Body of pancreas (tissue), 4 donors: ENCODE measurements at regions not wholly inside any gene's neighbourhood (a gene's known extent, or its start where the extent isn't known, plus 50 kb on each side); places are given as distances from the start of the nearest gene placed in this dataset.

ENCODE experiments used
- CTCF ChIP-seq, 7 experiments: fragments of 450-650 bp in 4 of 7; fragments of 200-600 bp in 3 of 7; sonication (generic) in 3 of 7; IDR thresholded peaks; one replicate each; pipeline ENCODE4 v1.5.1; 2016 to 2019; ENCODE audit warnings: antibody characterized with exemption in 7 of 7
- POLR2A ChIP-seq, 3 donors: fragments of 450-650 bp; IDR thresholded peaks; one replicate each; pipeline ENCODE4 v1.6.1; 2016; ENCODE audit warnings: antibody characterized with exemption in 3 of 3, mild to moderate bottlenecking in 2 of 3

GRCh38 chr1:69511426-69512192 lies 56.1 kb upstream of the LRRC7 start:
- no peak for TF ChIP-seq POLR2A (IDR thresholded peaks at IDR 0.05)
- TF ChIP-seq CTCF (IDR thresholded peaks at IDR 0.05) = no peak
